Stomach (tissue), 8 donors: ENCODE measurements at regions not wholly inside any gene's neighbourhood (a gene's known extent, or its start where the extent isn't known, plus 50 kb on each side); places are given as distances from the start of the nearest gene placed in this dataset.

Source experiments
- DNase-seq, 2 donors: peaks; one replicate each; pipeline versions ENCODE4 v3.0.0 to v3.0.0-alpha.2; 2013 to 2019
- H3K27ac ChIP-seq, 5 donors: fragments of 200-600 bp in 4 of 5; sonication (generic) in 4 of 5; one replicate each; pipeline ENCODE4 v1.5.1; 2013 to 2019; ENCODE audit warnings: mild to moderate bottlenecking in 1 of 5, moderate library complexity in 1 of 5
- H3K27me3 ChIP-seq, 3 donors: fragments of 200-600 bp; sonication (generic); one replicate each; pipeline ENCODE4 v1.5.1; 2017 to 2019; ENCODE audit warnings: mixed run types in 1 of 3
- H3K36me3 ChIP-seq, 4 donors: fragments of 200-600 bp; sonication (generic); 1 replicate in 3 of 4; 2 replicates in 1 of 4; pipeline ENCODE4 v1.5.1; 2016 to 2019
- H3K4me1 ChIP-seq, 4 donors: fragments of 200-600 bp; sonication (generic); one replicate each; pipeline ENCODE4 v1.5.1; 2016 to 2019
- H3K4me3 ChIP-seq, 4 donors: fragments of 200-600 bp; sonication (generic) in 3 of 4; one replicate each; pipeline ENCODE4 v1.5.1; 2016 to 2019; ENCODE audit warnings: mild to moderate bottlenecking in 1 of 4
- H3K9me3 ChIP-seq, 4 donors: fragments of 200-600 bp; sonication (generic); one replicate each; pipeline ENCODE4 v1.5.1; 2016 to 2019
- EP300 ChIP-seq: sonication (generic); formaldehyde crosslinking; IDR thresholded peaks from one replicate; pipeline ENCODE4 v1.6.1; 2017; ENCODE audit warnings: antibody characterized with exemption
- POLR2A ChIP-seq, 4 donors: fragments of 450-650 bp; IDR thresholded peaks; one replicate each; pipeline ENCODE4 v1.6.1; 2016; ENCODE audit warnings: antibody characterized with exemption in 4 of 4, control low read depth in 2 of 4, mild to moderate bottlenecking in 1 of 4, moderate library complexity in 1 of 4
- POLR2AphosphoS5 ChIP-seq, 3 donors: sonication (generic); formaldehyde crosslinking; IDR thresholded peaks; one replicate each; pipeline ENCODE4 v1.6.1; 2016; ENCODE audit warnings: antibody characterized with exemption in 3 of 3
- WGBS, 5 donors: extraction: QIAGEN DNeasy Blood & Tissue Kit in 3 of 5; methylation state at CpG; one replicate each; pipeline versions ENCODE4 v1.1.5 to v1.1.7; 2013 to 2018; 5-methylcytosine and 5-hydroxymethylcytosine counted together
- intact Hi-C: fragments of 100-400 bp; cut with DNase I; formaldehyde crosslinking; loops from one replicate; pipeline ENCODE4 v1.15.1; 2023; ENCODE audit warnings: low total_unique reads
- TF ChIP-seq, protein P1 (sequence below), 7 experiments: fragments of 450-650 bp in 4 of 7; fragments of 200-600 bp in 3 of 7; sonication (generic) in 3 of 7; IDR thresholded peaks; one replicate each; pipeline ENCODE4 v1.5.1; 2016 to 2019; ENCODE audit warnings: antibody characterized with exemption in 7 of 7, control low read depth in 2 of 7, mild to moderate bottlenecking in 1 of 7
- donor health status: healthy with polysubstance abuse.
- donor health status: Bipolar disorder and iron deficiency.
- donor health status: healthy.

DNA sequence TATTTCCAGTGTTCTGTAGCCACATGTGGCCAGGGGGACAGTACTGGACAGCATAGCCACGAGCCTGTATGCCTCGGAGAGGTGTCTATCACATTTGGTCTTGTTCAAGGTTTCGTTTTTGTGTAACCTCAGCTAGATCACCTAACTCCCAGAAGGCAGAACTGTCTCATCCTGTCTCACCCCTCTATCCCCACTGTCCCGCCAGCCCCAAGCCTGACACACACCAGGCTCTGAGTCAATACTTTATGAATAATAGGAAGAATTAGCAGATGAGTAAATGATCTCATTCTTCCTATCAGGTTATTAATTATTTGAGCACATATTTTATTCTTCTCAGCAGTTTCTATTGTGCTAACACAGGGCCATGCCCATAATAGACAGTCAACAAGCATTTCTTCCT, 132.2 kb downstream of the NUFIP1 start:
- Histone ChIP-seq H3K9me3 (no peaks in the 10 kb centered on the region), H3K4me1 (peaks cover 10 to 41% (median 29%) of the 10 kb centered on the region in 4 donors), H3K4me3 (no peak overlapping the region), H3K36me3 (no peaks in the 10 kb centered on the region), H3K27me3 (no peaks in the 10 kb centered on the region), H3K27ac (no peak overlapping the region)
- TF ChIP-seq POLR2A (IDR thresholded peaks at IDR 0.05) (no peak), EP300 (no peak), POLR2AphosphoS5 (IDR thresholded peaks at IDR 0.05) (no peak)
- TF ChIP-seq, protein P1, sequence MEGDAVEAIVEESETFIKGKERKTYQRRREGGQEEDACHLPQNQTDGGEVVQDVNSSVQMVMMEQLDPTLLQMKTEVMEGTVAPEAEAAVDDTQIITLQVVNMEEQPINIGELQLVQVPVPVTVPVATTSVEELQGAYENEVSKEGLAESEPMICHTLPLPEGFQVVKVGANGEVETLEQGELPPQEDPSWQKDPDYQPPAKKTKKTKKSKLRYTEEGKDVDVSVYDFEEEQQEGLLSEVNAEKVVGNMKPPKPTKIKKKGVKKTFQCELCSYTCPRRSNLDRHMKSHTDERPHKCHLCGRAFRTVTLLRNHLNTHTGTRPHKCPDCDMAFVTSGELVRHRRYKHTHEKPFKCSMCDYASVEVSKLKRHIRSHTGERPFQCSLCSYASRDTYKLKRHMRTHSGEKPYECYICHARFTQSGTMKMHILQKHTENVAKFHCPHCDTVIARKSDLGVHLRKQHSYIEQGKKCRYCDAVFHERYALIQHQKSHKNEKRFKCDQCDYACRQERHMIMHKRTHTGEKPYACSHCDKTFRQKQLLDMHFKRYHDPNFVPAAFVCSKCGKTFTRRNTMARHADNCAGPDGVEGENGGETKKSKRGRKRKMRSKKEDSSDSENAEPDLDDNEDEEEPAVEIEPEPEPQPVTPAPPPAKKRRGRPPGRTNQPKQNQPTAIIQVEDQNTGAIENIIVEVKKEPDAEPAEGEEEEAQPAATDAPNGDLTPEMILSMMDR (IDR thresholded peaks at IDR 0.05) = no peak
- intact Hi-C loops = no loop called here
- WGBS, 5 donors = 87 to 96% (median 92%) methylated on average over 4 of the region's 4 CpGs
- no peak for DNase-seq

DNA sequence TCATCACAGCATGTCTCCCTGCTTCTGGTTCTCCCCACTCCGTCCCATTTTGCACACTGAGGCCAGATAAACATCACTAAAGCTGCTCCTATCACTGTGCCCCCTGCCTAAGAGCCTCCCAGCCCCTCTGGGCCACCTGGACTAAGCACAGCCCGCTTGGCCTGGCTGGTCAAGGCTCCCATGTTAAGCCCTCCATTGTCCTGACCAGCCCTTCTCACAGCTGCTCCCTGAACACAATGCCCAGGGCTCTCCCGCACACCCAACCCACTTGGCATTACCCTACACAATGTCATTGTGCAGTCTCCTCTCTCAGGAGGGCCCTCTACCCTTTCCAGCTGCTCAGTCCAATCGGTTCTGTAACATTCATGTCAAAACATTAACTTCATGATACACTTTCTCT, 133.4 kb downstream of the NUFIP1 start:
- 74 to 87% (median 78%) methylated on average over 4 of the region's 4 CpGs for whole genome bisulfite sequencing, 5 donors
- TF ChIP-seq EP300 = no peak
- no peak for TF ChIP-seq POLR2A (IDR thresholded peaks at IDR 0.05)
- TF ChIP-seq, protein P1 (IDR thresholded peaks at IDR 0.05) = no peak
- TF ChIP-seq POLR2AphosphoS5 (IDR thresholded peaks at IDR 0.05) = no peak
- Histone ChIP-seq H3K36me3 (no peaks in the 10 kb centered on the region), H3K4me3 (no peak overlapping the region), H3K4me1 (peaks cover 10 to 43% (median 29%) of the 10 kb centered on the region in 4 donors), H3K9me3 (no peaks in the 10 kb centered on the region), H3K27ac (peak overlapping the region in 4 of 5 donors; percentile 78 to 95 (median 84)), H3K27me3 (no peaks in the 10 kb centered on the region)
- intact Hi-C loops = no loop called here
- DNase-seq = no peak

DNA sequence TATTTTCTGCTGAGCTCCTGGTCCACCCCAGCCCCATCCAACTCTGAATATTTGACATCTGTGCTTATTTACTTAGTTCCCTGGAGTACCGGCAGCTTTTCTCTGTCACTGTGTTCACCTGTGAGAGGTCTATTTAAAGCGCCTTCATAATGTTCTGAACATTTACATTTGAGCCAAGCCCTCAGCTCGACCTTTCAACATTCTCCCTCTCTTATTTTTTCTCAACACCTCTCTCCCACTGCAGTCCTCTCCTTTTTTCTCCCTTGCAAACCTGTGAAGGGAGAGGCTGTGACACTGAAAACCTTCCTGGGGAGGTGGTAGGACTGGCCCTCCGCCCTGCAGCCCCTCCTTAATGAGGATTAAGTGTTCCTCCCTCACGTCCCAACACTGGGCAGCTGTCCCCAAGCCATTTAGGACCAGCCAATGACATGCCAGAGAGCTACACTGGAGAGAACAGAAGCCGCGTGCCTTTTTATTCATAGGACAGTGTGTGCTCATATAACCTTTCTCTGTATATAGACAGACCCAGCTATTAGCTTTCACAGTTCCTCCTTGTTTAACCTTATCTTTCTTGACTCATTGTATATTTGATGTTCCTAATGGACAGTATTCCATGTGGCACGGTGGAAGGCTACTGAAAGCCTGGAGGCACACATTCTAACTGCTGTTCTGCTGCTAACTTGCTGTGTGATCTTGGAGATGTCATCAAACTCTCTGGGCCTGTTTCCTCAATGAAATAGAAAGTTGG, 134.8 kb downstream of the NUFIP1 start:
- peak; percentile 64 to 82 for DNase-seq
- TF ChIP-seq POLR2A (IDR thresholded peaks at IDR 0.05) = no peak
- TF ChIP-seq POLR2AphosphoS5 (IDR thresholded peaks at IDR 0.05) = peak; percentile 65 to 88 (median 73)
- peak; percentile 70 for TF ChIP-seq EP300
- TF ChIP-seq, protein P1 (IDR thresholded peaks at IDR 0.05) = no peak
- Histone ChIP-seq H3K27ac (peak overlapping the region; percentile 72 to 95 (median 82)), H3K9me3 (no peaks in the 10 kb centered on the region), H3K27me3 (no peaks in the 10 kb centered on the region), H3K4me3 (peak overlapping the region in 1 of 4 donors; percentile 4), H3K4me1 (peaks cover 10 to 53% (median 32%) of the 10 kb centered on the region in 4 donors), H3K36me3 (no peaks in the 10 kb centered on the region)
- WGBS, 5 donors = 21 to 37% (median 22%) methylated on average over 8 of the region's 8 CpGs
- intact Hi-C loops = no loop called here

DNA sequence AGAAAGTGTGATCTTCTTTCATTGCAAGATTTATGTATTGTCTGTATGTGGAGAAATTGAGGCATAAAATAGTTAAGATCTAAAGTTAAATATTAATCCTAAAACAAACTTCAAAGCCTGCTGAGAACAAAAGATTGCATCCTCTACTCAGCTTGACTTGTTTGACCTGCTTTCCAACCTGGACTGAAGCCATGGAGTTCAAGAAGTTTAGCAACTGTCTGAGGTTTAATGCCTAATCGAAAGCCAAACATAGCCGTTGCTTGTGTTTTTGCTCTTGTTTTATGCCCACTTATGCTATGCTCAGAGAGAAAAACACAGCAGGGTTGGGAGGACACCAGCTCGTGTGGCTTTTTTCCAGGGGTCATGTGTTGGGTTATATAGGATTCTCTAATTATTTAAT, 135.6 kb downstream of the NUFIP1 start:
- Histone ChIP-seq H3K36me3 (no peaks in the 10 kb centered on the region), H3K4me3 (peak overlapping the region in 1 of 4 donors; percentile 4), H3K27ac (peak overlapping the region; percentile 72 to 85 (median 78)), H3K27me3 (no peaks in the 10 kb centered on the region), H3K4me1 (peaks cover 10 to 58% (median 32%) of the 10 kb centered on the region in 4 donors), H3K9me3 (no peaks in the 10 kb centered on the region)
- DNase-seq = peak; percentile 85 to 90
- peak in 2 of 3 donors; percentile 67 to 81 for TF ChIP-seq POLR2AphosphoS5 (IDR thresholded peaks at IDR 0.05)
- no peak for TF ChIP-seq POLR2A (IDR thresholded peaks at IDR 0.05)
- TF ChIP-seq EP300 = no peak
- intact Hi-C loops = no loop called here
- WGBS, 5 donors = 21 to 30% (median 21%) methylated on average over 3 of the region's 3 CpGs
